HG03064 (cell line): ENCODE measurements at regions not wholly inside any gene's neighbourhood (a gene's known extent, or its start where the extent isn't known, plus 50 kb on each side); places are given as distances from the start of the nearest gene placed in this dataset.

Experiments
- ATAC-seq: cut with Tn5 transposase; IDR thresholded peaks from one replicate; pipeline ENCODE4 v1.9.1; 2021; ENCODE audit warnings: low read depth; ENCODE audit not compliant: unreplicated experiment

DNA sequence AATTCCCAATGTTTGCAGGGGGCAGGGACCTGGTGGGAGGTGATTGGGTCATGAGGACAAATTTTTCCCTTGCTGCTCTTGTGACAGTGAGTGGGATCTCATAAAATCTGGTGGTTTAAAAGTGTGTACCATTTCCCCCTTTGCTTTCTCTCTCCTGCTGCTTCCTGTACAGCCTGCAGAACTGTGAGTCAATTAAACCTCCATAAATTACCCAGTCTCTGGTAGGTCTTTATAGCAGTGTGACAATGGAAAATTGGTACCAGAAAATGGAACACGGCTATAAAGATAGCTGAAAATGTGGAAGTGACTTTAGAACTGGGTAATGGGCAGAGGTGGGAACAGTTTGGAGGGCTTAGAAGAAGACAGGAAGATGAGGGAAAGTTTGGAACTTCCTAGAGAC, 108.7 kb upstream of the NPFFR2 start:
- no peak for ATAC-seq

GRCh38 chr4:71930459-71930858, 101.3 kb upstream of the NPFFR2 start:
- ATAC-seq = no peak

DNA sequence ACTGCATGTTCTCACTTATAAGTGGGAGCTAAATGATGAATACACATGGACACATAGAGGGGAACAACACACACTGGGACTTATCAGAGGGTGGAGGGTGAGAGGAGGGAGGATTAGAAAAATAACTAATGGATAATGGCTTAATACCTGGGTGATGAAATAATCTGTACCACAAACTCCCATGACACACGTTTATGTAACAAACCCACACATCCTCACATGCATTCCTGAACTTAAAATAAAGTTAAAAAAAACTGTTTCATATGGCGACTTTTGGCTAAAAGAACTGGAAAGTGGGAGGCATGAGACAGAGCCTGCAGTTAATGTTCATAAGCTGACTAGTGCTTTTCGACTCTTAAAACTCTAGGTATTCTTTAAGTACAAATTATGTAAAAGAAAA, 98.9 kb upstream of the NPFFR2 start:
- ATAC-seq = no peak

GRCh38 chr4:71938776-71939175, 93.0 kb upstream of the NPFFR2 start:
- no peak for ATAC-seq

GRCh38 chr4:71941001-71941400, 90.8 kb upstream of the NPFFR2 start:
- ATAC-seq = no peak

DNA sequence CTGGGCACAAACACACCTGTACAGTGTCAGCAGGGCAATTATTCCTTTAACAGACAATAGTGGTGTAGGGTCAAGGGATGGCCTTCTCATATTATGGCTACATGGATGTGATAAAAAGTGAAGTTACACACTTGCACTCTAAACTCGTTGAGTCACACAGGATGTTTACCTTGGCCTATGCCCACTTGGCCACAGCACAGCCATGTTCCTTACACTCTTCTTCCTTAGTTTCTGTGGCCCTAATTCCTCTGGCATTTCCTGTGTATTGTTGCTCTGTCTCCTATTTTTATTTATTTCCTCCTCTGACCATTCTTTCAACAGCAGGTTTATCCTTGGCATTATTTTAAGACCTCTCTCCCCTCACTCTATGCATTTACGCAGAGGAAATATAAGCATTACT, 86.8 kb upstream of the NPFFR2 start:
- ATAC-seq = no peak

- no peak for ATAC-seq
Observed at GRCh38 chr4:71945791-71946190, 86.0 kb upstream of the NPFFR2 start.

- ATAC-seq = no peak
Observed at GRCh38 chr4:71958978-71959377, 72.8 kb upstream of the NPFFR2 start.

- ATAC-seq = no peak
Observed at GRCh38 chr4:71962622-71963264, 69.1 kb upstream of the NPFFR2 start.

GRCh38 chr4:71974681-71975080, 57.1 kb upstream of the NPFFR2 start:
- ATAC-seq = no peak

GRCh38 chr4:71976523-71976922, 55.3 kb upstream of the NPFFR2 start:
- ATAC-seq = no peak

DNA sequence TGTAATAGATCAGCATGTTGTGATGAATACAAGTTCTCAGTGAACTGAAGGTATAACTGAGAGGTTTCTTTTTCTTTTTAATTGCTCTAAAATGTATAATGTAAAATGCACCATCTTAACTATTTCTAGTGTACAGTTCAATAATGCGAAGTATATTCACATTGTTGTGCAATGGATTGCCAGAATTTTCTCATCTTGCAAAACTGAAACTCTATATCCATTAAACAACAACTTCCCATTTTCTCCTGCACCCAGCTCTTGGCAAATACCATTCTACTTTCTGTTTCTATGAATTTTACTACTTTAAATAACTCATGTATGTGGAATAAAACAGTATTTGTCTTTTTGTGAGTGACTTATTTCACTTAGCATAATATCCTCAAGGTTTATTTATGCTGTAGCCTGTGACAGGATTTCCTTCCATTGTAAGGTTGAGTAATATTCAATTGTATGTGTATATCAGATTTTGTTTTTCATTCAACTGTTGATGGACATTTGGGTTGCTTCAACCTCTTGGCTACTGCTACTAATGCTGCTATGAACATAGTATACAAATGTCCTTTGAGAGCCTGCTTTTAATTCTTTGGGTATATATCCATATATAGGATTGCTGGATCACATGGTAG, 53.5 kb upstream of the NPFFR2 start:
- ATAC-seq = no peak

- no peak for ATAC-seq
Observed at GRCh38 chr4:71980976-71981375, 50.8 kb upstream of the NPFFR2 start.
